Activated naive CD8-positive, alpha-beta T cell treated with anti-CD3 and anti-CD28 coated beads, Interleukin-2, amount 50 U/mL, for 24 hours (primary cell): ENCODE measurements at regions not wholly inside any gene's neighbourhood (a gene's known extent, or its start where the extent isn't known, plus 50 kb on each side); places are given as distances from the start of the nearest gene placed in this dataset.

ENCODE experiments used
- ATAC-seq: fragments of 150-1000 bp; cut with Tn5 transposase; one replicate; pipeline ENCODE4 v1.10.0; 2021
- DNase-seq: peaks from one replicate; pipeline ENCODE4 v3.0.0; 2021
- H3K27ac Mint-ChIP-seq: one replicate; pipeline ENCODE4 v1.8.0; 2021; ENCODE audit warnings: mild to moderate bottlenecking, mixed read lengths
- H3K27me3 Mint-ChIP-seq: one replicate; pipeline ENCODE4 v1.8.0; 2021; ENCODE audit warnings: mixed read lengths
- H3K36me3 Mint-ChIP-seq: one replicate; pipeline ENCODE4 v1.8.0; 2021; ENCODE audit warnings: low read depth, mixed read lengths
- H3K4me1 Mint-ChIP-seq: one replicate; pipeline ENCODE4 v1.8.0; 2021; ENCODE audit warnings: mixed read lengths
- H3K4me3 Mint-ChIP-seq: one replicate; pipeline ENCODE4 v1.8.0; 2021; ENCODE audit warnings: mild to moderate bottlenecking, moderate library complexity, mixed read lengths
- H3K9me3 Mint-ChIP-seq: one replicate; pipeline ENCODE4 v1.8.0; 2021; ENCODE audit warnings: mixed read lengths

GRCh38 chr7:109126404-109127050, 556.9 kb downstream of the DNAJB9 start:
- Mint-ChIP-seq H3K36me3 (no peaks in the 10 kb centered on the region), H3K4me1 (no peaks in the 10 kb centered on the region), H3K27ac (no peak overlapping the region), H3K4me3 (no peak overlapping the region), H3K27me3 (no peaks in the 10 kb centered on the region), H3K9me3 (peaks cover 9% of the 10 kb centered on the region)
- DNase-seq (no peak), ATAC-seq (no peak)

- Mint-ChIP-seq H3K27ac (no peak overlapping the region), H3K4me3 (no peak overlapping the region), H3K36me3 (no peaks in the 10 kb centered on the region), H3K9me3 (peaks cover 9% of the 10 kb centered on the region), H3K4me1 (no peaks in the 10 kb centered on the region), H3K27me3 (no peaks in the 10 kb centered on the region)
- ATAC-seq (no peak), DNase-seq (no peak)
Observed at GRCh38 chr7:109127145-109127544, 557.5 kb downstream of the DNAJB9 start.

- ATAC-seq (no peak), DNase-seq (no peak)
- Mint-ChIP-seq H3K4me1 (no peaks in the 10 kb centered on the region), H3K36me3 (no peaks in the 10 kb centered on the region), H3K9me3 (peaks cover 23% of the 10 kb centered on the region), H3K27ac (no peak overlapping the region), H3K4me3 (no peak overlapping the region), H3K27me3 (no peaks in the 10 kb centered on the region)
Observed at GRCh38 chr7:109131141-109131540, 561.5 kb downstream of the DNAJB9 start.

- Mint-ChIP-seq H3K9me3 (peaks cover 14% of the 10 kb centered on the region), H3K4me1 (no peaks in the 10 kb centered on the region), H3K27ac (no peak overlapping the region), H3K27me3 (no peaks in the 10 kb centered on the region), H3K36me3 (no peaks in the 10 kb centered on the region), H3K4me3 (no peak overlapping the region)
- DNase-seq = no peak
- ATAC-seq = no peak
Observed at GRCh38 chr7:109136893-109137292, 567.2 kb downstream of the DNAJB9 start.

- Mint-ChIP-seq H3K36me3 (no peaks in the 10 kb centered on the region), H3K27me3 (no peaks in the 10 kb centered on the region), H3K9me3 (peaks cover 19% of the 10 kb centered on the region), H3K4me1 (no peaks in the 10 kb centered on the region), H3K27ac (no peak overlapping the region), H3K4me3 (no peak overlapping the region)
- ATAC-seq = no peak
- DNase-seq = no peak
Observed at GRCh38 chr7:109154748-109155147, 585.1 kb downstream of the DNAJB9 start.

GRCh38 chr7:109158246-109158645, 588.6 kb downstream of the DNAJB9 start:
- Mint-ChIP-seq H3K9me3 (peaks cover 18% of the 10 kb centered on the region), H3K27me3 (no peaks in the 10 kb centered on the region), H3K4me3 (no peak overlapping the region), H3K36me3 (no peaks in the 10 kb centered on the region), H3K4me1 (no peaks in the 10 kb centered on the region), H3K27ac (no peak overlapping the region)
- DNase-seq = no peak
- no peak for ATAC-seq

GRCh38 chr7:109176661-109177060, 607.0 kb downstream of the DNAJB9 start:
- H3K36me3 Mint-ChIP-seq = no peaks in the 10 kb centered on the region
- no peak for ATAC-seq
- H3K4me3 Mint-ChIP-seq = no peak overlapping the region
- no peak overlapping the region for H3K27ac Mint-ChIP-seq
- no peaks in the 10 kb centered on the region for H3K4me1 Mint-ChIP-seq
- H3K9me3 Mint-ChIP-seq = no peaks in the 10 kb centered on the region
- DNase-seq = no peak
- H3K27me3 Mint-ChIP-seq = no peaks in the 10 kb centered on the region

GRCh38 chr7:109178342-109178741, 608.7 kb downstream of the DNAJB9 start:
- H3K27ac Mint-ChIP-seq = no peak overlapping the region
- H3K36me3 Mint-ChIP-seq = no peaks in the 10 kb centered on the region
- DNase-seq (no peak), ATAC-seq (no peak)
- no peaks in the 10 kb centered on the region for H3K4me1 Mint-ChIP-seq
- no peaks in the 10 kb centered on the region for H3K27me3 Mint-ChIP-seq
- H3K4me3 Mint-ChIP-seq = no peak overlapping the region
- H3K9me3 Mint-ChIP-seq = peaks cover 5% of the 10 kb centered on the region

- ATAC-seq (no peak), DNase-seq (no peak)
- Mint-ChIP-seq H3K4me1 (no peaks in the 10 kb centered on the region), H3K36me3 (no peaks in the 10 kb centered on the region), H3K27ac (no peak overlapping the region), H3K4me3 (no peak overlapping the region), H3K27me3 (no peaks in the 10 kb centered on the region), H3K9me3 (peaks cover 9% of the 10 kb centered on the region)
Observed at GRCh38 chr7:109179601-109180000, 609.9 kb downstream of the DNAJB9 start.

- H3K4me3 Mint-ChIP-seq = no peak overlapping the region
- ATAC-seq = no peak
Observed at GRCh38 chr7:109190766-109191398, 621.2 kb downstream of the DNAJB9 start.

GRCh38 chr7:109206196-109206595, 636.5 kb downstream of the DNAJB9 start:
- Mint-ChIP-seq H3K4me1 (no peaks in the 10 kb centered on the region), H3K9me3 (peaks cover 26% of the 10 kb centered on the region), H3K36me3 (no peaks in the 10 kb centered on the region), H3K27ac (no peak overlapping the region), H3K4me3 (no peak overlapping the region), H3K27me3 (no peaks in the 10 kb centered on the region)
- no peak for ATAC-seq
- no peak for DNase-seq

More at GRCh38 chr7:109190766-109191398, 621.2 kb downstream of the DNAJB9 start:
- Mint-ChIP-seq H3K4me1 (no peaks in the 10 kb centered on the region), H3K36me3 (no peaks in the 10 kb centered on the region), H3K27me3 (no peaks in the 10 kb centered on the region), H3K9me3 (peaks cover 6% of the 10 kb centered on the region), H3K27ac (no peak overlapping the region)
- no peak for DNase-seq

- Mint-ChIP-seq H3K36me3 (no peaks in the 10 kb centered on the region), H3K9me3 (peaks cover 11% of the 10 kb centered on the region), H3K4me1 (no peaks in the 10 kb centered on the region), H3K4me3 (no peak overlapping the region), H3K27me3 (no peaks in the 10 kb centered on the region), H3K27ac (no peak overlapping the region)
- ATAC-seq = no peak
- no peak for DNase-seq
Observed at GRCh38 chr7:109213081-109213480, 643.4 kb downstream of the DNAJB9 start.

- Mint-ChIP-seq H3K36me3 (no peaks in the 10 kb centered on the region), H3K4me1 (no peaks in the 10 kb centered on the region), H3K27ac (no peak overlapping the region), H3K27me3 (no peaks in the 10 kb centered on the region), H3K9me3 (peaks cover 6% of the 10 kb centered on the region), H3K4me3 (no peak overlapping the region)
- no peak for ATAC-seq
- DNase-seq = no peak
Observed at GRCh38 chr7:109215341-109215740, 645.7 kb downstream of the DNAJB9 start.

- no peak for DNase-seq
- Mint-ChIP-seq H3K27me3 (no peaks in the 10 kb centered on the region), H3K9me3 (no peaks in the 10 kb centered on the region), H3K4me3 (no peak overlapping the region), H3K36me3 (no peaks in the 10 kb centered on the region), H3K4me1 (no peaks in the 10 kb centered on the region), H3K27ac (no peak overlapping the region)
- no peak for ATAC-seq
Observed at GRCh38 chr7:109224100-109224499, 654.4 kb downstream of the DNAJB9 start.

GRCh38 chr7:109226699-109227098, 657.0 kb downstream of the DNAJB9 start:
- Mint-ChIP-seq H3K4me3 (no peak overlapping the region), H3K36me3 (no peaks in the 10 kb centered on the region), H3K4me1 (no peaks in the 10 kb centered on the region), H3K9me3 (no peaks in the 10 kb centered on the region), H3K27me3 (no peaks in the 10 kb centered on the region), H3K27ac (no peak overlapping the region)
- ATAC-seq = no peak
- DNase-seq = no peak
